OCI-LY7 (cell line): ENCODE measurements at regions not wholly inside any gene's neighbourhood (a gene's known extent, or its start where the extent isn't known, plus 50 kb on each side); places are given as distances from the start of the nearest gene placed in this dataset.

Experiments
- BruUV-seq: library from RNA; stranded (reverse); fragments of 400-500 nt; replicated peaks from 2 replicates; lab custom pipeline; 2021; lab: Mats Ljungman, UMichigan
- CTCF ChIA-PET: fragments of 300-600 bp; sonication (Branson Sonifier 250); formaldehyde crosslinking; loops from one replicate; lab custom pipeline; 2022; ENCODE audit warnings: antibody characterized with exemption; ENCODE audit not compliant: unreplicated experiment; lab: Charles Lee
- POLR2A ChIA-PET: fragments of 300-600 bp; sonication (Branson Sonifier 250); formaldehyde crosslinking; loops from one replicate; lab custom pipeline; 2022; ENCODE audit warnings: antibody characterized with exemption; lab: Charles Lee
- DNase-seq: peaks from one replicate; pipeline ENCODE4 v3.0.0-alpha.2; 2015; ENCODE audit warnings: low spot score
- H2AFZ ChIP-seq: fragments of 200-600 bp; sonication (generic), shearing (Covaris generic); 2 replicates; pipeline ENCODE4 v1.6.1; 2014; ENCODE audit warnings: mild to moderate bottlenecking, antibody characterized with exemption, low read length, moderate library complexity
- H3K27ac ChIP-seq: fragments of 200-600 bp; sonication (generic); 2 replicates; pipeline ENCODE4 v1.5.1; 2014; ENCODE audit warnings: mixed run types, low read depth, mild to moderate bottlenecking, moderate library complexity, low read length, inconsistent platforms; ENCODE audit not compliant: poor library complexity, severe bottlenecking
- H3K36me3 ChIP-seq: fragments of 200-600 bp; sonication (generic); 2 replicates; pipeline ENCODE4 v1.6.1; 2014; ENCODE audit warnings: mild to moderate bottlenecking, antibody characterized with exemption, low read length, moderate library complexity, mixed read lengths; ENCODE audit not compliant: insufficient read depth
- H3K4me1 ChIP-seq: fragments of 200-600 bp; sonication (generic); 2 replicates; pipeline ENCODE4 v1.5.1; 2014; ENCODE audit warnings: mild to moderate bottlenecking, low read length; ENCODE audit not compliant: insufficient read depth, poor library complexity, severe bottlenecking
- H3K4me2 ChIP-seq: fragments of 200-600 bp; sonication (generic); 2 replicates; pipeline ENCODE4 v1.6.1; 2014; ENCODE audit warnings: mild to moderate bottlenecking, low read length
- H3K4me3 ChIP-seq: fragments of 200-600 bp; sonication (generic); 2 replicates; pipeline ENCODE4 v1.5.1; 2014; ENCODE audit warnings: mild to moderate bottlenecking, low read depth, low read length; ENCODE audit not compliant: poor library complexity, severe bottlenecking
- H3K79me2 ChIP-seq: fragments of 200-600 bp; sonication (generic); 2 replicates; pipeline ENCODE4 v1.6.1; 2016; ENCODE audit warnings: low read depth, mild to moderate bottlenecking, low read length, moderate library complexity, mixed read lengths; ENCODE audit not compliant: insufficient read depth
- H3K9me2 ChIP-seq: fragments of 200-600 bp; sonication (generic); 2 replicates; pipeline ENCODE4 v1.6.1; 2016; ENCODE audit warnings: mild to moderate bottlenecking, low read length, mixed read lengths; ENCODE audit not compliant: insufficient read depth
- H3K9me3 ChIP-seq: fragments of 200-600 bp; sonication (generic); 2 replicates; pipeline ENCODE4 v1.6.1; 2014; ENCODE audit warnings: mild to moderate bottlenecking, mixed run types, low read length, mixed read lengths
- H4K20me1 ChIP-seq: fragments of 200-600 bp; sonication (generic); 2 replicates; pipeline ENCODE4 v1.6.1; 2014; ENCODE audit warnings: mild to moderate bottlenecking, antibody characterized with exemption, low read length, moderate library complexity, mixed read lengths; ENCODE audit not compliant: insufficient read depth
- EZH2phosphoT487 ChIP-seq: fragments of 200-600 bp; sonication (generic); IDR thresholded peaks from 2 replicates; pipeline ENCODE4 v1.6.1; 2018; ENCODE audit warnings: low read depth, borderline replicate concordance, mild to moderate bottlenecking, mixed run types, antibody characterized with exemption, low read length, moderate library complexity, mixed read lengths
- intact Hi-C: fragments of 100-400 bp; cut with micrococcal nuclease; formaldehyde crosslinking; loops from one replicate; pipeline ENCODE4 v1.10.0; 2022; ENCODE audit not compliant: unreplicated experiment
- TF ChIP-seq, protein P1 (sequence below): fragments of 200-600 bp; sonication (generic); conservative IDR thresholded peaks from 2 replicates; pipeline ENCODE4 v1.5.1; 2014; ENCODE audit warnings: mild to moderate bottlenecking, antibody characterized with exemption, low read length, moderate library complexity, mixed read lengths

- Histone ChIP-seq H3K9me2 (no peaks in the 10 kb centered on the region), H3K9me3 (no peaks in the 10 kb centered on the region), H3K4me2 (no peak overlapping the region), H4K20me1 (no peaks in the 10 kb centered on the region), H3K79me2 (no peaks in the 10 kb centered on the region), H2AFZ (no peak overlapping the region), H3K4me3 (no peak overlapping the region), H3K36me3 (no peaks in the 10 kb centered on the region), H3K27ac (no peak overlapping the region), H3K4me1 (no peaks in the 10 kb centered on the region)
- TF ChIP-seq, protein P1, sequence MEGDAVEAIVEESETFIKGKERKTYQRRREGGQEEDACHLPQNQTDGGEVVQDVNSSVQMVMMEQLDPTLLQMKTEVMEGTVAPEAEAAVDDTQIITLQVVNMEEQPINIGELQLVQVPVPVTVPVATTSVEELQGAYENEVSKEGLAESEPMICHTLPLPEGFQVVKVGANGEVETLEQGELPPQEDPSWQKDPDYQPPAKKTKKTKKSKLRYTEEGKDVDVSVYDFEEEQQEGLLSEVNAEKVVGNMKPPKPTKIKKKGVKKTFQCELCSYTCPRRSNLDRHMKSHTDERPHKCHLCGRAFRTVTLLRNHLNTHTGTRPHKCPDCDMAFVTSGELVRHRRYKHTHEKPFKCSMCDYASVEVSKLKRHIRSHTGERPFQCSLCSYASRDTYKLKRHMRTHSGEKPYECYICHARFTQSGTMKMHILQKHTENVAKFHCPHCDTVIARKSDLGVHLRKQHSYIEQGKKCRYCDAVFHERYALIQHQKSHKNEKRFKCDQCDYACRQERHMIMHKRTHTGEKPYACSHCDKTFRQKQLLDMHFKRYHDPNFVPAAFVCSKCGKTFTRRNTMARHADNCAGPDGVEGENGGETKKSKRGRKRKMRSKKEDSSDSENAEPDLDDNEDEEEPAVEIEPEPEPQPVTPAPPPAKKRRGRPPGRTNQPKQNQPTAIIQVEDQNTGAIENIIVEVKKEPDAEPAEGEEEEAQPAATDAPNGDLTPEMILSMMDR, result no peak
- no peak for TF ChIP-seq EZH2phosphoT487
- intact Hi-C loops, result no loop called here
- DNase-seq, result no peak
- ChIA-PET POLR2A (no interaction called here), CTCF (no interaction called here)
- BruUV-seq, result no TSS peak
These were observed 473.7 kb downstream of the ARHGEF28 start for GRCh38 chr5:74099538-74100267.

DNA sequence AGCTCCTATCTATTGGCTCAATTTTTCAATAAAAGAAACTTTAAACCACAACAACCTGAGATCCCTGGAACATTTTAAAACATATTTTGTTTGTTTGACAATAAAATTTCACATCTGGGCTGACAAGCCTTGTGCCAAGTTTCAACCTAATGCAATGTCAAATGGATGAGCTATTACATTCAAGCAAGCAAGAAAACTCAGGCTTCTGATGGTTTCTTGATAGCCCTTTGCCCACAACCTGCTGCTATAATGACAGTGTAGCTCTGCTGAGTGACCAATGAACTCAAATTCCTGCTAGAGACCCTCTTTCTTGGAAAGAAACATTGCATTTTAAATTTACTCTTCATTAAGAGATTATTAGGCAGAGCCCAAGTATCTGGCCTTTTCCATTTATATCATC lies 472.9 kb downstream of the ARHGEF28 start:
- intact Hi-C loops, result no loop called here
- no peaks in the 10 kb centered on the region for H3K36me3 ChIP-seq
- ChIA-PET POLR2A (interaction anchor here (0.7 kb wide), 1 partner anchor 478 kb away, joined by 3 read pairs; no protein-coding TSS in a partner anchor), CTCF (no interaction called here)
- no TSS peak for BruUV-seq
- TF ChIP-seq, protein P1, result no peak
- TF ChIP-seq EZH2phosphoT487, result no peak
- no peaks in the 10 kb centered on the region for H3K4me1 ChIP-seq
- no peak overlapping the region for H3K4me3 ChIP-seq
- H3K9me3 ChIP-seq, result no peaks in the 10 kb centered on the region
- no peaks in the 10 kb centered on the region for H4K20me1 ChIP-seq
- DNase-seq, result no peak
- no peak overlapping the region for H3K27ac ChIP-seq
- no peak overlapping the region for H3K4me2 ChIP-seq
- H2AFZ ChIP-seq, result no peak overlapping the region
- no peaks in the 10 kb centered on the region for H3K79me2 ChIP-seq
- H3K9me2 ChIP-seq, result no peaks in the 10 kb centered on the region

- no peaks in the 10 kb centered on the region for H3K79me2 ChIP-seq
- H3K4me2 ChIP-seq, result no peak overlapping the region
- no peak overlapping the region for H3K4me3 ChIP-seq
- no peaks in the 10 kb centered on the region for H3K9me2 ChIP-seq
- no peaks in the 10 kb centered on the region for H4K20me1 ChIP-seq
- no peak for DNase-seq
- intact Hi-C loops, result no loop called here
- no TSS peak for BruUV-seq
- POLR2A ChIA-PET, result interaction anchor here (0.7 kb wide), 1 partner anchor 478 kb away, joined by 3 read pairs; no protein-coding TSS in a partner anchor
- CTCF ChIA-PET, result no interaction called here
- no peak for TF ChIP-seq EZH2phosphoT487
- TF ChIP-seq, protein P1, result no peak
- no peak overlapping the region for H2AFZ ChIP-seq
- no peaks in the 10 kb centered on the region for H3K4me1 ChIP-seq
- H3K36me3 ChIP-seq, result no peaks in the 10 kb centered on the region
- H3K27ac ChIP-seq, result no peak overlapping the region
- no peaks in the 10 kb centered on the region for H3K9me3 ChIP-seq
These were observed 472.5 kb downstream of the ARHGEF28 start for GRCh38 chr5:74098456-74098855.
